ENCODE measurements at regions not wholly inside any gene's neighbourhood (a gene's known extent, or its start where the extent isn't known, plus 50 kb on each side); places are given as distances from the start of the nearest gene placed in this dataset.
"Not testable (repeated sequence)": the region's sequence is repeated elsewhere in the genome, so short reads cannot be mapped to it uniquely, and the experiment has no call there.

GRCh38 chr11:87517351-87517750 lies 479.6 kb downstream of the TMEM135 start:
- Histone ChIP-seq H3K4me3 (no peak overlapping the region), H3K27ac (no peak overlapping the region), H3K9me3 (no peaks in the 10 kb centered on the region), H3K36me3 (no peaks in the 10 kb centered on the region), H3K27me3 (no peaks in the 10 kb centered on the region), H3K4me1 (no peaks in the 10 kb centered on the region)
- DNase-seq (ENCODE audit: low spot score in 2 of 2), result no peak
- TF ChIP-seq EP300 (IDR thresholded peaks at IDR 0.05) (no peak), POLR2A (IDR thresholded peaks at IDR 0.05) (no peak), CTCF (IDR thresholded peaks at IDR 0.05) (no peak)

GRCh38 chr11:87507722-87508121 lies 470.0 kb downstream of the TMEM135 start:
- not testable (repeated sequence) for H3K27me3 ChIP-seq; H3K4me1 ChIP-seq; H3K4me3 ChIP-seq; H3K27ac ChIP-seq; H3K36me3 ChIP-seq; H3K9me3 ChIP-seq; DNase-seq (ENCODE audit: low spot score in 2 of 2)
- WGBS, 2 donors, result 11 to 25% methylated on average over 2 of the region's 2 CpGs

- DNase-seq (ENCODE audit: low spot score in 2 of 2); H3K4me3 ChIP-seq; H3K4me1 ChIP-seq; H3K36me3 ChIP-seq; H3K9me3 ChIP-seq; H3K27me3 ChIP-seq; H3K27ac ChIP-seq: not testable (repeated sequence)
- 76 to 81% methylated on average over 6 of the region's 6 CpGs for WGBS, 2 donors
Observed at GRCh38 chr11:87506946-87507345, 469.2 kb downstream of the TMEM135 start.

DNA sequence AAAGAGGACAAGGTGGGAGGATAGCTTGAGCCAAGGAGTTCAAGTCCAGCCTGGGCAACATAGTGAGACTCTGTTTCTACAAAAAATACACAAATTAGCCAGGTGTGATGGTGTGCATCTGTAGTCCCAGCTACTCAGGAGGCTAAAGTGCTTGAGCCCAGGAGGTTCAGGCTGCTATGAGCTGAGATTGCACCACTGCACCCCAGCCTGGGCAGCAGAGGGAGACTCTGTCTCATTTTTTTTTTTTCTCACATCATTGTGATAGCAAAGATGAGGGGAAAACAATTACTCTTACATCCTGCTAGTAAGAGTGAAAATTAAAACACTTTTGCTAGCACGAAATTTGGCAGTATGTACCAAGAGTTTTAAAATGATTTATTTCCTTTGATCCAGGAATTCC lies 463.7 kb downstream of the TMEM135 start:
- H3K4me1 ChIP-seq, result no peaks in the 10 kb centered on the region
- H3K36me3 ChIP-seq, result no peaks in the 10 kb centered on the region
- H3K27me3 ChIP-seq, result no peaks in the 10 kb centered on the region
- WGBS, 2 donors, result 76 to 89% methylated on average over 1 of the region's 1 CpG
- no peak overlapping the region for H3K4me3 ChIP-seq
- no peak overlapping the region for H3K27ac ChIP-seq
- peaks cover 0 to 3% (median 0%) of the 10 kb centered on the region in 4 donors for H3K9me3 ChIP-seq
- DNase-seq (ENCODE audit: low spot score in 2 of 2), result no peak
- TF ChIP-seq POLR2A (IDR thresholded peaks at IDR 0.05), result no peak
- TF ChIP-seq EP300 (IDR thresholded peaks at IDR 0.05), result no peak
- TF ChIP-seq CTCF (IDR thresholded peaks at IDR 0.05), result no peak

DNA sequence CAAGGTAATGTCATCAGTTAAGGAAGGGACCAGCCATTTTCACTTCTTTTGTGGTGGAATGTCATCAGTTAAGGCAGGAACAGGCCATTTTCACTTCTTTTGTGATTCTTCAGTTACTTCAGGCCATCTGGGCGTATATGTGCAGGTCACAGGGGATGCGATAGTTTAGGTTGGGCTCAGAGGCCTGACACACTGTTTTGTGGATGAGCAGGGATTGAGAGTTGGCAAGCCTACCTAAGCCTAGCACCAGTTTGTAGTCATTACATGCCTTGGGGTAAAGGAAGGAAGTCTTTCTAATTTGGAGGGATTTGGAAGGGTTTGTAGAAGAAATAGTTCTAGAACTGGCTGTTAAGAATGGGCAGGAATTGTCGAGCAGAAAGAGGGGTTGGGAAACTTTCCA lies 457.2 kb downstream of the TMEM135 start:
- not testable (repeated sequence) for H3K4me3 ChIP-seq; DNase-seq (ENCODE audit: low spot score in 2 of 2); H3K9me3 ChIP-seq; H3K36me3 ChIP-seq; H3K27ac ChIP-seq; H3K4me1 ChIP-seq; H3K27me3 ChIP-seq
- WGBS, 2 donors, result 91% methylated on average over 3 of the region's 3 CpGs

DNA sequence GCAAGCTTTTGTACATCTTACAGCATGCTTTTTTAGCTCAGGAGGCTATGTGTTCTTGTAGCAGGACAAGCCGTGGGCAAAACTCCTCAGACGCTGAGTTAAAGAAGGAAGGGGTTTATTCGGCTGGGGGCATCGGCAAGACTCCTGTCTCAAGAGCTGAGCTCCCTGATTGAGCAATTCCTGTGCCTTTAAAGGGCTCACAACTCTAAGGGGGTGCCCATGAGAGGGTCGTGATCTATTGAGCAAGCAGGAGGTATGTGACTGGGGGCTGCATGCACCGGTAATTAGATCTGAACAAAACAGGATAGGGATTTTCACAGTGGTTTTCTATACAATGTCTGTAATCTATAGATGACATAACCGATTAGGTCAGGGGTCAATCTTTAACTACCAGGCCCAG lies 456.3 kb downstream of the TMEM135 start:
- not testable (repeated sequence) for H3K9me3 ChIP-seq; H3K27me3 ChIP-seq; H3K27ac ChIP-seq; H3K4me3 ChIP-seq; DNase-seq (ENCODE audit: low spot score in 2 of 2); H3K36me3 ChIP-seq; H3K4me1 ChIP-seq
- WGBS, 2 donors, result 70 to 72% methylated on average over 7 of the region's 7 CpGs

GRCh38 chr11:87493516-87493915 lies 455.8 kb downstream of the TMEM135 start:
- TF ChIP-seq CTCF (IDR thresholded peaks at IDR 0.05), result no peak
- TF ChIP-seq EP300 (IDR thresholded peaks at IDR 0.05), result no peak
- no peak for TF ChIP-seq POLR2A (IDR thresholded peaks at IDR 0.05)
- WGBS, 2 donors, result 23 to 40% methylated on average over 4 of the region's 4 CpGs

More at GRCh38 chr11:87493516-87493915, 455.8 kb downstream of the TMEM135 start:
- H3K4me3 ChIP-seq, result no peak overlapping the region
- H3K36me3 ChIP-seq, result no peaks in the 10 kb centered on the region
- H3K27ac ChIP-seq, result no peak overlapping the region
- no peaks in the 10 kb centered on the region for H3K27me3 ChIP-seq
- DNase-seq (ENCODE audit: low spot score in 2 of 2), result no peak
- no peaks in the 10 kb centered on the region for H3K9me3 ChIP-seq
- H3K4me1 ChIP-seq, result no peaks in the 10 kb centered on the region

Measured in tibial nerve (tissue), 4 donors.